GM08714 (cell line): ENCODE measurements at regions not wholly inside any gene's neighbourhood (a gene's known extent, or its start where the extent isn't known, plus 50 kb on each side); places are given as distances from the start of the nearest gene placed in this dataset.

Experiments
- H3K4me3 ChIP-seq: fragments of 200-500 bp; sonication (Bioruptor generic); 2 replicates; pipeline ENCODE4 v1.5.1; 2014; ENCODE audit warnings: mild to moderate bottlenecking, low read length, inconsistent platforms
- ZNF274 ChIP-seq: IDR thresholded peaks from 2 replicates; pipeline ENCODE4 v1.6.1; 2012; ENCODE audit warnings: mild to moderate bottlenecking, low read depth, low read length

- H3K4me3 ChIP-seq: no peak overlapping the region
- no peak for TF ChIP-seq ZNF274
Measured at GRCh38 chr16:48105976-48106375, 49.8 kb downstream of the ABCC12 start.

DNA sequence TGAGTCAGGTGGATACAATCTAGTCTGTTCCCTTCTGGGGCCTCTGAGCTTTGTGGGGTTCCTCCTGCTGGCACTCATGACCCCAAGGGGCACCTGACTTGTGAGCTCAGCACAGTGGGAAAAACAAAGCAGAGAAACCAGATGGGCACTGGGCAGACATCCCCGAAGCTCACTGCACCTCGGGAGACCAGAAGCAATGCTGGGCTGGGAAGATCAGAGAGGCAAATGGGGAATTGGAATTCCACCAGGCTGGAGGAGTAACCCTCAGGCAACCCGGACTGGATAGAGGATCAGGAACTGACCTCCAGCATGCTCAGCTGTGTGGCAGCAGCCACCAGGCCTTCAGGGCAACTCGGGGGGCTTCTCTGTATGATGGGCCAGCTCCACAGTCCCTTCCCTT lies 50.3 kb downstream of the ABCC12 start:
- H3K4me3 ChIP-seq: no peak overlapping the region
- no peak for TF ChIP-seq ZNF274

- H3K4me3 ChIP-seq: no peak overlapping the region
- TF ChIP-seq ZNF274: no peak
Measured at GRCh38 chr16:48103591-48103990, 52.2 kb downstream of the ABCC12 start.

DNA sequence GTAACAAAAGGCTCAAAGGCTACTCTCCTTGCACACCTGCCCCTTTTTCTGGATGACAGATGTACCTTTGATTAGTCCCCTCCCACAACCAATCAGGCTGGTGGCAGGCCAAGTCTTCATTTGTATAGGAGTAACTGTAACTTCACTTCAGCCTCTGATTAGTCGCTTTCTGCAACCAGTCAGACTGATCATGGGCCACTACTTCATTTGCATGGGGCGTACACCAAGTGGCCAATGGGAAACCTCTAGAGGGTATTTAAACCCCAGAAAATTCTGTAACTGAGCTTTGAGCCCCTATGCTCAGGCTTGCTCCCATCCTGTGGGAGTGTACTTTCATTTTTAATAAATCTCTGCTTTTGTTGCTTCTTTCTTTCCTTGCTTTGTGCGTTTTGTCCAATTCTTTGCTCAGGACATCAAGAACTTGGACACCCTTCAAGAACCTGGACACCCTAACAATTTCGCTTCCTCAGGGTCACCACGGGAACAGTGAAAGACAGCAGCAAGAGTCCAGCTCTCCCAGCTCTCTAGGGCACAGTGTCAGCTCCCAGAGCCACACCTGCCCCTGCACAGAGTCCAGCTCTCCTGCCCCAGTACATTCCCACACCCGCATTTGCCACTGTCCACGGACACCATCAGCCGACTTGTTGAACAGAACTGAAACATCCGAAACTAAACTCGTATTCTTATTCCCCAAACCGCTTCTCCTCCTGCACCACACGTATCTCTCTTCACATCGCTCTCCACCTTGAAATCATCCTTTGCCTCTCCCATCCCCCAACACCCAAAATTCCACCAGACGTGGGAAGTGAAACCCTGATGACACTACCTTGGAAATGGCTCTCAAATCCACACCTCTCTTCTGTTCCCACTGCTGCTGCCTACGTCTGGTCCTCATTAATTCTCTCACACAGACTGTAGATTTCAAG lies 53.4 kb downstream of the ABCC12 start:
- H3K4me3 ChIP-seq: no peak overlapping the region
- TF ChIP-seq ZNF274: no peak

DNA sequence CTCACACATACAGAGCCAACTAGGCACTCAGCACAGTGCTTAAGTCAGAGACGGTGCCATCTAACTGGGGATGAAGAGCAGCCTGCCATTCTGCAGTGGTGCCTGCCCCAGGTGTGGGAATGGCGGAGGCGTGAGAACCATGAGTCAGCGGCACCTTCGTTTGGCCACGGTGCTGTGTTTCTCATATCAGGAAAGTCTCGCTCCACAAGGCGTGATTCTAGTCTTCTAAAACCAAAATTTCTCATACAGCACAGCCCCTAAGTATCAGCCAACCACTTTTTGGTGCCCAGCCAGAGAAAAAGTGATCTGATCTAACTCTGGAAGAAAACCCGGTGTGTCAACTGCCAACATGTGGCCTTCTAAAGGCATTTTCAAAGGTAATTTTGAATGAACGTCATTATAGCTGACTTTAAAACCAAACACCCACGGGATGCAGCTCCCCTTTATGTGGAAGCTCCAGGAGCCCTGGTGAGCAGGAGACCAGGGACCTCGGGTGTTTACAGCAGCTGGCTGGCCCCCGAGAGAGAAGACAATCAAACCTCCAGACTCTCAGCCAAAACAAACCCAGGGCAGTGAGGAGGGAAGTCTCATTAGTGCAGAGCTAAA lies 54.6 kb downstream of the ABCC12 start:
- TF ChIP-seq ZNF274: no peak
- H3K4me3 ChIP-seq: no peak overlapping the region

GRCh38 chr16:48099455-48099854 lies 56.3 kb downstream of the ABCC12 start:
- no peak overlapping the region for H3K4me3 ChIP-seq
- no peak for TF ChIP-seq ZNF274

- no peak overlapping the region for H3K4me3 ChIP-seq
- no peak for TF ChIP-seq ZNF274
Measured at GRCh38 chr16:48098472-48098871, 57.3 kb downstream of the ABCC12 start.

GRCh38 chr16:48091117-48091516 lies 64.7 kb downstream of the ABCC12 start:
- TF ChIP-seq ZNF274: no peak
- no peak overlapping the region for H3K4me3 ChIP-seq

- TF ChIP-seq ZNF274: no peak
- no peak overlapping the region for H3K4me3 ChIP-seq
Measured at GRCh38 chr16:48089053-48089792, 66.6 kb downstream of the ABCC12 start.

DNA sequence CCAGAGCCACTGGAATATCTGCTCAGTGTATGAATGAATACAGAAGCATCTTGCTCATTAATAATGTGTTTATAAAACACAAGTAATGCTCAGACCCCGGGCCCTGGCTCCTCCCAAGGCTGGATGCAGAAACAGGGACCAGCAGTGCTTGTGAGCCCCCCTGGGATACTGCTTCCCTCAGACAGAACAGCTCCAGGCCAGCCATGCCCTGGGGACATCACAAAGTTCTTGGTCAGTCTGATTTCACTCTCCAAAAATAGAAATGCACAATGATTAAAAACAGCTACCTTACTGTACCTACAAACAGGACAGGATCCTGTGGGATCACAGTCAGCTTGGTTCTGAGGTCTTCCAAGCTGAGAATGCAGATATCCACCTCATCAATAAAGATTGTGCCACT lies 68.2 kb downstream of the ABCC12 start:
- H3K4me3 ChIP-seq: no peak overlapping the region
- TF ChIP-seq ZNF274: no peak

DNA sequence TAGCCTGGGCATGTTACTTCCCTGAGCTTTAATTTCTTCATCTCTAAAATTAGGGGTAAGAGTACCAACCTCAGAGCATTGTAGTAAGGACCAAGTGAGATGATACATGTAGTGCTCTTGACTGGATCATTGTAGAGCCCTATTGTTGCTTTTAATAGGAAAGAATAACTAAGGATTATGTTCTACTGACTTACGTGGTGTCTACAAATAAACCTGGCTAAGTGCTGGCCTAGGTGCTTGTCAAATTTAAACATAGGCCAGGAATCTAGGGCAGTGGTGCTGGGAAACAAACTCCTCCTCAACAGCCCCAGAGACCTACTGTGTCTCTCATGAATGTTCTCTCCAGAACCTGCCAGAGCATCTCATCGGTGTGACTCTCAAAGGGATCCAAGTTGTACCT lies 69.4 kb downstream of the ABCC12 start:
- H3K4me3 ChIP-seq: no peak overlapping the region
- no peak for TF ChIP-seq ZNF274

- no peak overlapping the region for H3K4me3 ChIP-seq
- no peak for TF ChIP-seq ZNF274
Measured at GRCh38 chr16:48085729-48086128, 70.1 kb downstream of the ABCC12 start.

GRCh38 chr16:48084826-48085225 lies 71.0 kb downstream of the ABCC12 start:
- no peak for TF ChIP-seq ZNF274
- H3K4me3 ChIP-seq: no peak overlapping the region

- H3K4me3 ChIP-seq: no peak overlapping the region
- no peak for TF ChIP-seq ZNF274
Measured at GRCh38 chr16:48082516-48082915, 73.3 kb downstream of the ABCC12 start.

DNA sequence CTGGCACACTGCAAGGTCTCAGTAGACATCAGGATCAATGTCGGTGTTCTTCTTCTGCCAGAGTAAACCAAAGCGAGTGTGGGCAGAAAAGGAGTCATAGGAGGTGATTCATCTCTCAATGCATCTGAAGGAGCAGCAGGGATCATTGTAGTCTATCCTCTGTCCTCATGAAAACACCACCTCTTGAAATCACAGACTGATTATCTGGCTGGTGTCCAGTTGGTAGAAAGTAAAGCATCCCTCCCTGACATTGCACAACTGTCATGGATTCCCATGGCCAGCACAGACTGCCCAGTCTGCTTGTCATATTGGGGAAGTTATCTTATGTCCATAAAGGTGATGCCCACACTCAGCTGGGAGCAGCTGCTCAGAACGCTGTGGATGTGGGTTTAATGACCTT lies 74.1 kb downstream of the ABCC12 start:
- no peak for TF ChIP-seq ZNF274

More for the DNA sequence above, 74.1 kb downstream of the ABCC12 start:
- no peak overlapping the region for H3K4me3 ChIP-seq
